PC-3 (cell line): ENCODE measurements at regions not wholly inside any gene's neighbourhood (a gene's known extent, or its start where the extent isn't known, plus 50 kb on each side); places are given as distances from the start of the nearest gene placed in this dataset.

Source experiments
- ATAC-seq: fragments of 200-7000 bp; cut with Tn5 transposase; 2 replicates; pipeline ENCODE4 v1.9.1; 2020; ENCODE audit warnings: mild to moderate bottlenecking, moderate library complexity
- BruUV-seq: library from RNA; stranded (reverse); fragments of 400-500 nt; replicated peaks from 2 replicates; lab custom pipeline; 2021; lab: Mats Ljungman, UMichigan
- CTCF ChIA-PET: fragments of 300-600 bp; sonication (Branson Sonifier 250); formaldehyde crosslinking; loops from one replicate; lab custom pipeline; 2022; ENCODE audit warnings: antibody characterized with exemption; lab: Charles Lee
- POLR2A ChIA-PET: fragments of 300-600 bp; sonication (Branson Sonifier 250); formaldehyde crosslinking; loops from one replicate; lab custom pipeline; 2022; ENCODE audit warnings: antibody characterized with exemption; ENCODE audit not compliant: unreplicated experiment; lab: Charles Lee
- DNase-seq: peaks from one replicate; pipeline ENCODE4 v3.0.0-alpha.2; 2015
- H2AFZ ChIP-seq: fragments of 300-600 bp; sonication (generic); 2 replicates; pipeline ENCODE4 v1.6.0; 2016; ENCODE audit warnings: antibody characterized with exemption, low read length
- H3F3A ChIP-seq: fragments of 300-600 bp; sonication (generic); one replicate; pipeline ENCODE4 v1.6.0; 2017; ENCODE audit warnings: antibody characterized with exemption, low read length, control low read depth, mild to moderate bottlenecking; ENCODE audit not compliant: unreplicated experiment
- H3K27ac ChIP-seq: fragments of 300-600 bp; sonication (generic); 2 replicates; pipeline ENCODE4 v1.5.1; 2016; ENCODE audit warnings: mild to moderate bottlenecking, low read length
- H3K27me3 ChIP-seq: fragments of 300-600 bp; sonication (generic); 2 replicates; pipeline ENCODE4 v1.6.1; 2016; ENCODE audit warnings: low read length, mixed read lengths
- H3K36me3 ChIP-seq: fragments of 300-600 bp; sonication (generic); 2 replicates; pipeline ENCODE4 v1.6.1; 2016; ENCODE audit warnings: low read depth, mixed run types, low read length, mixed read lengths
- H3K4me1 ChIP-seq: fragments of 300-600 bp; sonication (generic); 2 replicates; pipeline ENCODE4 v1.5.1; 2016; ENCODE audit warnings: low read length; ENCODE audit not compliant: insufficient read depth
- H3K4me2 ChIP-seq: fragments of 300-600 bp; sonication (generic); 2 replicates; pipeline ENCODE4 v1.6.0; 2016; ENCODE audit warnings: low read length
- H3K4me3 ChIP-seq: fragments of 300-600 bp; sonication (generic); 2 replicates; pipeline ENCODE4 v1.5.1; 2016; ENCODE audit warnings: mild to moderate bottlenecking, low read length, mixed read lengths
- H3K79me2 ChIP-seq: fragments of 300-600 bp; sonication (generic); 2 replicates; pipeline ENCODE4 v1.6.1; 2017; ENCODE audit warnings: low read length, mixed read lengths
- H3K9ac ChIP-seq: fragments of 300-600 bp; sonication (generic); 2 replicates; pipeline ENCODE4 v1.6.0; 2016; ENCODE audit warnings: mild to moderate bottlenecking, low read length
- H3K9me2 ChIP-seq: fragments of 300-600 bp; sonication (generic); replicated peaks from 2 replicates; pipeline ENCODE4 v1.6.1; 2016; ENCODE audit warnings: mixed run types, low read length, mixed read lengths
- H3K9me3 ChIP-seq: fragments of 300-600 bp; sonication (generic); 2 replicates; pipeline ENCODE4 v1.6.1; 2016; ENCODE audit warnings: low read length, mixed read lengths
- H4K20me1 ChIP-seq: fragments of 300-600 bp; sonication (generic); 2 replicates; pipeline ENCODE4 v1.6.1; 2016; ENCODE audit warnings: low read length, mixed read lengths
- EZH2 ChIP-seq: fragments of 300-600 bp; sonication (generic); IDR thresholded peaks from one replicate; pipeline ENCODE4 v1.6.1; 2017; ENCODE audit warnings: antibody characterized with exemption, mild to moderate bottlenecking, low read length; ENCODE audit not compliant: unreplicated experiment
- EZH2phosphoT487 ChIP-seq: fragments of 300-600 bp; sonication (generic); IDR thresholded peaks from 2 replicates; pipeline ENCODE4 v1.6.1; 2018; ENCODE audit warnings: mild to moderate bottlenecking, antibody characterized with exemption, low read length, borderline replicate concordance
- intact Hi-C: fragments of 100-400 bp; cut with micrococcal nuclease; formaldehyde crosslinking; loops from 2 replicates; pipeline ENCODE4 v1.9.0; 2023
- TF ChIP-seq, protein P1 (sequence below): fragments of 300-600 bp; sonication (generic); conservative IDR thresholded peaks from 2 replicates; pipeline ENCODE4 v1.5.1; 2017; ENCODE audit warnings: antibody characterized with exemption, low read depth, mild to moderate bottlenecking, low read length

DNA sequence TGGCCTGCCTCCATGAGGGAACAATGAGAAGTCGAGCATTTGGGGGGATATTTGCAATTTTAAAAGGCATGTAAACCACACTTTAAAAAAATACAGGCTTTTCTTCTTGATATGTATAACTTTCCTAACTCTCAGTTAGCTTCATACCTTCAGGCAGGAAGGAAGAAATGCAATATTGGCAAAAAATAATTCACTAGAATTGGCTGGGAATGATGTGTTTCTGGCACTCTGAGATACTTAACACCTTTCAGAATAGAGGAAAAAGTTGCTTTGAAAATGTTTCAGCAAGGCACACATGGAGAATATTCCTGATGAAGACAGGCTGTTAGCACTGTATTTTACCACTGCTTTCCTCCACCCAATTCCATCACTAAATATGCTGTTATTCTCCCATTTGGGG is 747.6 kb downstream of the HDGFL1 start:
- intact Hi-C loops, result no loop called here
- Histone ChIP-seq H3K36me3 (no peaks in the 10 kb centered on the region), H3K4me3 (no peak overlapping the region), H3K4me1 (peaks cover 13% of the 10 kb centered on the region), H3K9ac (no peak overlapping the region), H3K9me2 (no peaks in the 10 kb centered on the region), H4K20me1 (no peaks in the 10 kb centered on the region), H3F3A (no peaks in the 10 kb centered on the region), H2AFZ (no peak overlapping the region), H3K27ac (no peak overlapping the region), H3K27me3 (no peaks in the 10 kb centered on the region), H3K79me2 (no peaks in the 10 kb centered on the region), H3K9me3 (no peaks in the 10 kb centered on the region), H3K4me2 (no peak overlapping the region)
- DNase-seq (no peak), ATAC-seq (no peak)
- ChIA-PET POLR2A (no interaction called here), CTCF (no interaction called here)
- no TSS peak for BruUV-seq
- no peak for TF ChIP-seq EZH2phosphoT487
- no peak for TF ChIP-seq EZH2

DNA sequence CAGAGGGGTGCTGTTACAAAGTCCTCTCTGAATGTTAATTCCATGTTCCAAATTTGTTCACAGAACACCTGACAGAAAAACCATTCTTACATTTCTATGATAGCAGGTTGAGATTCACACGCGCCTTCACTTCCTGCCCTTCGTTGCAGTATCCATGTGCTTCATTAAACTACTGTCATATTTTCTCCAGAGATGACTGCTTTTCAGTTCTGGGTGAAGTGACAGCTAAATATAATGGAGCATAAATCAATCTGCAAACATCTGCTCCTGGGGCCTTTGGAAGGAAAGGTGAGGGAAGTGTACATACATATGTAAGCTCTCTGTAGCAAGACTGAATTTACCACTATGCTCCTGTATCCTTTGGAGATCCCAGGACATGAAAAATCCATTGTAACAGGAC is 750.2 kb downstream of the HDGFL1 start:
- intact Hi-C loops, result no loop called here
- no peaks in the 10 kb centered on the region for H3K36me3 ChIP-seq
- no peak overlapping the region for H2AFZ ChIP-seq
- H3K9ac ChIP-seq, result no peak overlapping the region
- no peaks in the 10 kb centered on the region for H4K20me1 ChIP-seq
- peaks cover 13% of the 10 kb centered on the region for H3K4me1 ChIP-seq
- H3F3A ChIP-seq, result no peaks in the 10 kb centered on the region
- TF ChIP-seq, protein P1, sequence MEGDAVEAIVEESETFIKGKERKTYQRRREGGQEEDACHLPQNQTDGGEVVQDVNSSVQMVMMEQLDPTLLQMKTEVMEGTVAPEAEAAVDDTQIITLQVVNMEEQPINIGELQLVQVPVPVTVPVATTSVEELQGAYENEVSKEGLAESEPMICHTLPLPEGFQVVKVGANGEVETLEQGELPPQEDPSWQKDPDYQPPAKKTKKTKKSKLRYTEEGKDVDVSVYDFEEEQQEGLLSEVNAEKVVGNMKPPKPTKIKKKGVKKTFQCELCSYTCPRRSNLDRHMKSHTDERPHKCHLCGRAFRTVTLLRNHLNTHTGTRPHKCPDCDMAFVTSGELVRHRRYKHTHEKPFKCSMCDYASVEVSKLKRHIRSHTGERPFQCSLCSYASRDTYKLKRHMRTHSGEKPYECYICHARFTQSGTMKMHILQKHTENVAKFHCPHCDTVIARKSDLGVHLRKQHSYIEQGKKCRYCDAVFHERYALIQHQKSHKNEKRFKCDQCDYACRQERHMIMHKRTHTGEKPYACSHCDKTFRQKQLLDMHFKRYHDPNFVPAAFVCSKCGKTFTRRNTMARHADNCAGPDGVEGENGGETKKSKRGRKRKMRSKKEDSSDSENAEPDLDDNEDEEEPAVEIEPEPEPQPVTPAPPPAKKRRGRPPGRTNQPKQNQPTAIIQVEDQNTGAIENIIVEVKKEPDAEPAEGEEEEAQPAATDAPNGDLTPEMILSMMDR, result no peak
- no peak for TF ChIP-seq EZH2
- no peak for TF ChIP-seq EZH2phosphoT487
- ChIA-PET POLR2A (no interaction called here), CTCF (no interaction called here)
- H3K27ac ChIP-seq, result no peak overlapping the region
- DNase-seq, result no peak
- H3K4me3 ChIP-seq, result no peak overlapping the region
- no peaks in the 10 kb centered on the region for H3K79me2 ChIP-seq
- H3K4me2 ChIP-seq, result no peak overlapping the region
- no peaks in the 10 kb centered on the region for H3K27me3 ChIP-seq
- H3K9me2 ChIP-seq, result no peaks in the 10 kb centered on the region
- no TSS peak for BruUV-seq
- ATAC-seq, result no peak
- 0 out of 2 replicates have a peak, but pooled peaks cover 3% of the 10 kb centered on the region for H3K9me3 ChIP-seq

DNA sequence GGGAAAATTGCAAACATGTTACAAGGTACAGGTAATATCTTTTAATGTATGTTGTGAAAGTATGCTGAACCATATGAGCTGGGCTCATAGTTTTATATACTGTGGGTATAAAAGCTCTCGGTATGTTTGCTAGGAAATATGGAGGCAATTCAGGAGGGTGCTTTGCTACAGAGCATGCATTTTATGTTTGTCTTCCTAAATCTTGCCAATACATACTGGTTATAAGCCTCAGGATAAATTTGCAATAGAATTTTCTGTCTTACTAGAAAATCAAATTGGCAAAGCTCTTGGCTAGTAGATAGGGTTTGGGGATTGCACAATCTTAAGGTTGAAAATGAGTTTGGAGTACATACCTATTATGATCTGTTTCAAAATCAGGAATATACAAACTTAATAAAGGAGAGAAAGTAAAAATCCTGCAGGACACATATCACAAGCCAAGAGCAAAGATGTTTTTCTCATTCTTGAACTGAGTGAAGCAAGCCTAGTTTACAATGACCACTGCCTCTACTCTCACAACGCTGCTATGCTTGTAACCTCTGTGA is 751.2 kb downstream of the HDGFL1 start:
- Histone ChIP-seq H3K4me2 (no peak overlapping the region), H3K4me3 (no peak overlapping the region), H3K9ac (no peak overlapping the region), H3K9me2 (no peaks in the 10 kb centered on the region), H4K20me1 (no peaks in the 10 kb centered on the region), H2AFZ (no peak overlapping the region), H3K9me3 (0 out of 2 replicates have a peak, but pooled peaks cover 3% of the 10 kb centered on the region), H3K4me1 (peaks cover 13% of the 10 kb centered on the region), H3K27ac (no peak overlapping the region), H3F3A (no peaks in the 10 kb centered on the region), H3K27me3 (no peaks in the 10 kb centered on the region), H3K79me2 (no peaks in the 10 kb centered on the region), H3K36me3 (no peaks in the 10 kb centered on the region)
- no TSS peak for BruUV-seq
- TF ChIP-seq, protein P1, result no peak
- TF ChIP-seq EZH2phosphoT487 (no peak), EZH2 (no peak)
- ChIA-PET POLR2A (no interaction called here), CTCF (no interaction called here)
- no peak for DNase-seq
- intact Hi-C loops, result no loop called here
- ATAC-seq, result no peak
